ENCODE measurements at regions not wholly inside any gene's neighbourhood (a gene's known extent, or its start where the extent isn't known, plus 50 kb on each side); places are given as distances from the start of the nearest gene placed in this dataset.

DNA sequence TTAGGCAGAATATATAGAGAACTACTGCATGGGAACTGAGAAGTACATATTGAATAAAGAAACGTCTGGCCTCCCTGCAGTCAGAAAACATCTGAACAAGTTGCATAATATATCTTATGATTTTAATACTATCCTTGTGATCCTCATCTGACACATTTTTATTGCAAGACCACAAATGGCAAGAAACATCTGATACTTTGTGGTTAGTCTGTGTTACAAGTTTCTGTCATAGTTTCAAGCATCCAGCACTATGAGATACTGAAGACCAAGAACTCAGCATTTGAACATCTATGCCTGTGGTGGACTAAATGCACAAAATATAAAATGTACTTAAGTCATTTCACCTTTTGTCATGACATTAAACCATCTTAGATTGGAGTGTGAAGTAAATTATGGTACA, 1175.8 kb upstream of the MIR17HG start:
- WGBS (ENCODE audit: insufficient coverage), result no CpG with 5 or more reads among the region's 1 CpG
- CTCF ChIA-PET, result no interaction called here

DNA sequence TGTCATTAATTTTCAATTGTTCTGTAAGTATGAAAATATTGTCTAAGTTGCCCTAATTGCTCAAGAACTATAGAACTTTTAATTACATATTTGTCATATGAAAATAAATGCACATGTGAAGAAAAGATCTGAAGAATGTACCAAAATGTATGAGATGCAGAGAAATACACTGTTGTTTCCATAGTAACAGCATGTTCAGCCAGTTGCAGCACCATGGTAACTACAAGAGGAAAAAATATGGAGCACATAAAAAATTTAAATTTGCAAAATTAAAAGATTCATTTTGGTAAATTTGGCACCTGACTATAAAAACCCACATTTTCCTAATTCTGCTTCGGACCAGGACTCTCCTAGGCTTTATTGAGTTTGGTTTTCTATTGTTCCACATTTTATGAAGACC, 1170.0 kb upstream of the MIR17HG start:
- CTCF ChIA-PET, result no interaction called here
- POLR2A ChIA-PET, result no interaction called here
- peak in 1 of 3 donors; percentile 1 for DNase-seq
- Histone ChIP-seq H3K27me3 (replicated peaks in 2 of 5; ENCODE audit: control insufficient read depth in 4 of 5, insufficient read depth in 5 of 5, low read length in 4 of 5) (no peaks in the 10 kb centered on the region), H3K4me3 (ENCODE audit: control insufficient read depth in 1 of 7, extremely low read depth in 1 of 7, insufficient read depth in 4 of 7, low read depth in 2 of 7, low read length in 6 of 7) (no peak overlapping the region), H3K27ac (ENCODE audit: insufficient read depth in 1 of 2, low read depth in 1 of 2, low read length in 2 of 2, poor library complexity in 1 of 2, severe bottlenecking in 2 of 2) (no peak overlapping the region), H3K36me3 (ENCODE audit: control insufficient read depth in 4 of 4, insufficient read depth in 4 of 4, low read length in 3 of 4) (no peaks in the 10 kb centered on the region), H3K4me1 (ENCODE audit: control extremely low read depth in 1 of 4, control insufficient read depth in 4 of 4, insufficient read depth in 4 of 4, low read length in 3 of 4) (no peaks in the 10 kb centered on the region), H3K9me3 (ENCODE audit: control extremely low read depth in 1 of 5, control insufficient read depth in 4 of 5, insufficient read depth in 2 of 5, low read depth in 1 of 5, low read length in 4 of 5) (no peaks in the 10 kb centered on the region)
- WGBS (ENCODE audit: insufficient coverage), result no CpG with 5 or more reads among the region's 1 CpG

More for the DNA sequence above, 1175.8 kb upstream of the MIR17HG start:
- DNase-seq, result peak in 1 of 3 donors; percentile 0
- POLR2A ChIA-PET, result no interaction called here
- H3K27me3 ChIP-seq (replicated peaks in 2 of 5; ENCODE audit: control insufficient read depth in 4 of 5, insufficient read depth in 5 of 5, low read length in 4 of 5), result no peaks in the 10 kb centered on the region
- H3K36me3 ChIP-seq (ENCODE audit: control insufficient read depth in 4 of 4, insufficient read depth in 4 of 4, low read length in 3 of 4), result no peaks in the 10 kb centered on the region
- H3K4me3 ChIP-seq (ENCODE audit: control insufficient read depth in 1 of 7, extremely low read depth in 1 of 7, insufficient read depth in 4 of 7, low read depth in 2 of 7, low read length in 6 of 7), result no peak overlapping the region
- H3K4me1 ChIP-seq (ENCODE audit: control extremely low read depth in 1 of 4, control insufficient read depth in 4 of 4, insufficient read depth in 4 of 4, low read length in 3 of 4), result no peaks in the 10 kb centered on the region
- no peaks in the 10 kb centered on the region for H3K9me3 ChIP-seq (ENCODE audit: control extremely low read depth in 1 of 5, control insufficient read depth in 4 of 5, insufficient read depth in 2 of 5, low read depth in 1 of 5, low read length in 4 of 5)
- no peak overlapping the region for H3K27ac ChIP-seq (ENCODE audit: insufficient read depth in 1 of 2, low read depth in 1 of 2, low read length in 2 of 2, poor library complexity in 1 of 2, severe bottlenecking in 2 of 2)

- no peak overlapping the region for H3K27ac ChIP-seq (ENCODE audit: insufficient read depth in 1 of 2, low read depth in 1 of 2, low read length in 2 of 2, poor library complexity in 1 of 2, severe bottlenecking in 2 of 2)
- ChIA-PET POLR2A (no interaction called here), CTCF (no interaction called here)
- H3K9me3 ChIP-seq (ENCODE audit: control extremely low read depth in 1 of 5, control insufficient read depth in 4 of 5, insufficient read depth in 2 of 5, low read depth in 1 of 5, low read length in 4 of 5), result no peaks in the 10 kb centered on the region
- no CpG with 5 or more reads among the region's 1 CpG for WGBS (ENCODE audit: insufficient coverage)
- H3K27me3 ChIP-seq (replicated peaks in 2 of 5; ENCODE audit: control insufficient read depth in 4 of 5, insufficient read depth in 5 of 5, low read length in 4 of 5), result no peaks in the 10 kb centered on the region
- H3K36me3 ChIP-seq (ENCODE audit: control insufficient read depth in 4 of 4, insufficient read depth in 4 of 4, low read length in 3 of 4), result no peaks in the 10 kb centered on the region
- H3K4me1 ChIP-seq (ENCODE audit: control extremely low read depth in 1 of 4, control insufficient read depth in 4 of 4, insufficient read depth in 4 of 4, low read length in 3 of 4), result no peaks in the 10 kb centered on the region
- no peak for DNase-seq
- no peak overlapping the region for H3K4me3 ChIP-seq (ENCODE audit: control insufficient read depth in 1 of 7, extremely low read depth in 1 of 7, insufficient read depth in 4 of 7, low read depth in 2 of 7, low read length in 6 of 7)
Observed at GRCh38 chr13:90184355-90184754, 1163.1 kb upstream of the MIR17HG start.

DNA sequence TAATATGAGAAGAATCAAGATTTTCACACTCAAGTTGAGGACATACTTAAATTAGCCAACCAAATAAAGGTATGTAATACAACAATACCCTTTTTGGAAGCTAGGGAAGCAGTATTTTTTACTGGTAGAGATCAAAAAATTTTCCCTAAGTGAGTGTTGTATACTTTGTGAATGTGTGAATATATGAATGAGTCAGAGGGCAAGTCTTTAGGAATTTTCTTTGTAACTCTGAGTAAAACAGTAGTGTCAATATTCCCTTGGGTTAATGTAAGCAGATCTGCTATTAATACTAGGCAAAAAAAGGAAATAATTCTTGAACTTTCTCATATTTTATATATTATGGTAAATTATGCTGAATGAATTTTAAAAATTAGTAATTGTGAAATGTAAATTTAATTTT, 1161.8 kb upstream of the MIR17HG start:
- ChIA-PET POLR2A (no interaction called here), CTCF (no interaction called here)
- Histone ChIP-seq H3K36me3 (ENCODE audit: control insufficient read depth in 4 of 4, insufficient read depth in 4 of 4, low read length in 3 of 4) (no peaks in the 10 kb centered on the region), H3K9me3 (ENCODE audit: control extremely low read depth in 1 of 5, control insufficient read depth in 4 of 5, insufficient read depth in 2 of 5, low read depth in 1 of 5, low read length in 4 of 5) (no peaks in the 10 kb centered on the region), H3K4me1 (ENCODE audit: control extremely low read depth in 1 of 4, control insufficient read depth in 4 of 4, insufficient read depth in 4 of 4, low read length in 3 of 4) (no peaks in the 10 kb centered on the region), H3K4me3 (ENCODE audit: control insufficient read depth in 1 of 7, extremely low read depth in 1 of 7, insufficient read depth in 4 of 7, low read depth in 2 of 7, low read length in 6 of 7) (no peak overlapping the region), H3K27ac (ENCODE audit: insufficient read depth in 1 of 2, low read depth in 1 of 2, low read length in 2 of 2, poor library complexity in 1 of 2, severe bottlenecking in 2 of 2) (no peak overlapping the region), H3K27me3 (replicated peaks in 2 of 5; ENCODE audit: control insufficient read depth in 4 of 5, insufficient read depth in 5 of 5, low read length in 4 of 5) (no peaks in the 10 kb centered on the region)
- no peak for DNase-seq

GRCh38 chr13:90187478-90188350, 1159.8 kb upstream of the MIR17HG start:
- Histone ChIP-seq H3K4me3 (ENCODE audit: control insufficient read depth in 1 of 7, extremely low read depth in 1 of 7, insufficient read depth in 4 of 7, low read depth in 2 of 7, low read length in 6 of 7) (no peak overlapping the region), H3K36me3 (ENCODE audit: control insufficient read depth in 4 of 4, insufficient read depth in 4 of 4, low read length in 3 of 4) (no peaks in the 10 kb centered on the region), H3K4me1 (ENCODE audit: control extremely low read depth in 1 of 4, control insufficient read depth in 4 of 4, insufficient read depth in 4 of 4, low read length in 3 of 4) (no peaks in the 10 kb centered on the region), H3K27me3 (replicated peaks in 2 of 5; ENCODE audit: control insufficient read depth in 4 of 5, insufficient read depth in 5 of 5, low read length in 4 of 5) (no peaks in the 10 kb centered on the region), H3K9me3 (ENCODE audit: control extremely low read depth in 1 of 5, control insufficient read depth in 4 of 5, insufficient read depth in 2 of 5, low read depth in 1 of 5, low read length in 4 of 5) (no peaks in the 10 kb centered on the region), H3K27ac (ENCODE audit: insufficient read depth in 1 of 2, low read depth in 1 of 2, low read length in 2 of 2, poor library complexity in 1 of 2, severe bottlenecking in 2 of 2) (no peak overlapping the region)
- WGBS (ENCODE audit: insufficient coverage), result 83% methylated on average over 1 of the region's 5 CpGs
- POLR2A ChIA-PET, result no interaction called here
- DNase-seq, result no peak
- CTCF ChIA-PET, result no interaction called here

DNA sequence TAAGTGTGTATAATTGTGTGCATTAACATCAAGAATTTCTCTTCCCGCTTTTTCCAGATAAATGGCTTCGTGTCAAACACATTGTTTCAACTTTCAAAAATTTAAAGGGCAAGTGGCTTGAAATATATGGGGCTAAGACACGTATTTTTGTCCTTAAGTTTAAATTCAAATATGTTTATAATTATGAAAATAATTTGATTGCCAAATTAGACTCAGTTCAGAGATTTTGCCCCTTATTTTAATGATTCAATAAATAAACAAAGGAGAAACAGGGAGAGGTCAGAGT, 1159.2 kb upstream of the MIR17HG start:
- no peak for DNase-seq
- no peak overlapping the region for H3K4me3 ChIP-seq (ENCODE audit: control insufficient read depth in 1 of 7, extremely low read depth in 1 of 7, insufficient read depth in 4 of 7, low read depth in 2 of 7, low read length in 6 of 7)
- H3K27ac ChIP-seq (ENCODE audit: insufficient read depth in 1 of 2, low read depth in 1 of 2, low read length in 2 of 2, poor library complexity in 1 of 2, severe bottlenecking in 2 of 2), result no peak overlapping the region
- no peaks in the 10 kb centered on the region for H3K4me1 ChIP-seq (ENCODE audit: control extremely low read depth in 1 of 4, control insufficient read depth in 4 of 4, insufficient read depth in 4 of 4, low read length in 3 of 4)
- ChIA-PET POLR2A (no interaction called here), CTCF (no interaction called here)
- no peaks in the 10 kb centered on the region for H3K36me3 ChIP-seq (ENCODE audit: control insufficient read depth in 4 of 4, insufficient read depth in 4 of 4, low read length in 3 of 4)
- H3K27me3 ChIP-seq (replicated peaks in 2 of 5; ENCODE audit: control insufficient read depth in 4 of 5, insufficient read depth in 5 of 5, low read length in 4 of 5), result no peaks in the 10 kb centered on the region
- no CpG with 5 or more reads among the region's 3 CpGs for WGBS (ENCODE audit: insufficient coverage)
- no peaks in the 10 kb centered on the region for H3K9me3 ChIP-seq (ENCODE audit: control extremely low read depth in 1 of 5, control insufficient read depth in 4 of 5, insufficient read depth in 2 of 5, low read depth in 1 of 5, low read length in 4 of 5)

- Histone ChIP-seq H3K27ac (ENCODE audit: insufficient read depth in 1 of 2, low read depth in 1 of 2, low read length in 2 of 2, poor library complexity in 1 of 2, severe bottlenecking in 2 of 2) (no peak overlapping the region), H3K9me3 (ENCODE audit: control extremely low read depth in 1 of 5, control insufficient read depth in 4 of 5, insufficient read depth in 2 of 5, low read depth in 1 of 5, low read length in 4 of 5) (no peaks in the 10 kb centered on the region), H3K27me3 (replicated peaks in 2 of 5; ENCODE audit: control insufficient read depth in 4 of 5, insufficient read depth in 5 of 5, low read length in 4 of 5) (no peaks in the 10 kb centered on the region), H3K4me3 (ENCODE audit: control insufficient read depth in 1 of 7, extremely low read depth in 1 of 7, insufficient read depth in 4 of 7, low read depth in 2 of 7, low read length in 6 of 7) (no peak overlapping the region), H3K4me1 (ENCODE audit: control extremely low read depth in 1 of 4, control insufficient read depth in 4 of 4, insufficient read depth in 4 of 4, low read length in 3 of 4) (no peaks in the 10 kb centered on the region), H3K36me3 (ENCODE audit: control insufficient read depth in 4 of 4, insufficient read depth in 4 of 4, low read length in 3 of 4) (no peaks in the 10 kb centered on the region)
- CTCF ChIA-PET, result no interaction called here
- no peak for DNase-seq
- POLR2A ChIA-PET, result no interaction called here
- 73% methylated on average over 2 of the region's 2 CpGs for WGBS (ENCODE audit: insufficient coverage)
Observed at GRCh38 chr13:90197722-90198121, 1149.8 kb upstream of the MIR17HG start.
